NCI-H510A treated with DMSO at 0.1 percent for 48 hours (cell line): ENCODE measurements at regions not wholly inside any gene's neighbourhood (a gene's known extent, or its start where the extent isn't known, plus 50 kb on each side); places are given as distances from the start of the nearest gene placed in this dataset.

Experiments
- DNase-seq: peaks from one replicate; lab custom pipeline; 2025; lab: John Stamatoyannopoulos, UW

- DNase-seq: no peak
Observed at GRCh38 chr20:60581606-60582115, 623.4 kb downstream of the CDH26 start.

GRCh38 chr20:60583741-60584140, 625.5 kb downstream of the CDH26 start:
- no peak for DNase-seq

GRCh38 chr20:60584221-60584620, 626.0 kb downstream of the CDH26 start:
- no peak for DNase-seq

- no peak for DNase-seq
Observed at GRCh38 chr20:60585651-60586050, 627.4 kb downstream of the CDH26 start.

GRCh38 chr20:60586269-60587050, 628.2 kb downstream of the CDH26 start:
- DNase-seq: no peak

- no peak for DNase-seq
Observed at GRCh38 chr20:60587986-60588385, 629.8 kb downstream of the CDH26 start.

- DNase-seq: no peak
Observed at GRCh38 chr20:60589623-60590022, 631.4 kb downstream of the CDH26 start.

GRCh38 chr20:60591172-60591799, 633.1 kb downstream of the CDH26 start:
- no peak for DNase-seq

GRCh38 chr20:60598528-60598927, 640.3 kb downstream of the CDH26 start:
- no peak for DNase-seq

- DNase-seq: no peak
Observed at GRCh38 chr20:60599381-60599780, 641.2 kb downstream of the CDH26 start.

- DNase-seq: no peak
Observed at GRCh38 chr20:60600036-60600435, 641.8 kb downstream of the CDH26 start.

GRCh38 chr20:60624066-60624465, 628.0 kb upstream of the CDH4 start:
- no peak for DNase-seq

GRCh38 chr20:60627751-60628565, 624.1 kb upstream of the CDH4 start:
- no peak for DNase-seq

- no peak for DNase-seq
Observed at GRCh38 chr20:60628749-60629148, 623.3 kb upstream of the CDH4 start.

- DNase-seq: no peak
Observed at GRCh38 chr20:60629206-60629605, 622.9 kb upstream of the CDH4 start.

GRCh38 chr20:60630609-60631008, 621.5 kb upstream of the CDH4 start:
- DNase-seq: peak; percentile 36

GRCh38 chr20:60631585-60632287, 620.3 kb upstream of the CDH4 start:
- no peak for DNase-seq

- DNase-seq: no peak
Observed at GRCh38 chr20:60632391-60633262, 619.4 kb upstream of the CDH4 start.

- DNase-seq: no peak
Observed at GRCh38 chr20:60634491-60635172, 617.4 kb upstream of the CDH4 start.

GRCh38 chr20:60636417-60636816, 615.6 kb upstream of the CDH4 start:
- no peak for DNase-seq
